ENCODE measurements at regions not wholly inside any gene's neighbourhood (a gene's known extent, or its start where the extent isn't known, plus 50 kb on each side); places are given as distances from the start of the nearest gene placed in this dataset.
"Not testable (repeated sequence)": the region's sequence is repeated elsewhere in the genome, so short reads cannot be mapped to it uniquely, and the experiment has no call there.

GRCh38 chr9:20237686-20238085, 384.6 kb downstream of the MLLT3 start:
- DNase-seq, result no peak

- DNase-seq, result no peak
Measured at GRCh38 chr9:20236676-20237075, 385.6 kb downstream of the MLLT3 start.

GRCh38 chr9:20235206-20235605, 387.1 kb downstream of the MLLT3 start:
- not testable (repeated sequence) for DNase-seq

- DNase-seq, result no peak
Measured at GRCh38 chr9:20228096-20228495, 394.2 kb downstream of the MLLT3 start.

- DNase-seq, result no peak
Measured at GRCh38 chr9:20227166-20227874, 395.0 kb downstream of the MLLT3 start.

GRCh38 chr9:20226345-20226744, 396.0 kb downstream of the MLLT3 start:
- no peak for DNase-seq

GRCh38 chr9:20225826-20226225, 396.5 kb downstream of the MLLT3 start:
- no peak for DNase-seq

- DNase-seq, result peak in 1 of 2 experiments; percentile 6
Measured at GRCh38 chr9:20224756-20225155, 397.5 kb downstream of the MLLT3 start.

- no peak for DNase-seq
Measured at GRCh38 chr9:20220286-20220685, 402.0 kb downstream of the MLLT3 start.

- DNase-seq, result no peak
Measured at GRCh38 chr9:20219437-20219836, 402.9 kb downstream of the MLLT3 start.

- no peak for DNase-seq
Measured at GRCh38 chr9:20217596-20217995, 404.7 kb downstream of the MLLT3 start.

GRCh38 chr9:20216438-20216837, 405.9 kb downstream of the MLLT3 start:
- no peak for DNase-seq

- no peak for DNase-seq
Measured at GRCh38 chr9:20215552-20215951, 406.7 kb downstream of the MLLT3 start.

GRCh38 chr9:20212806-20213205, 409.5 kb downstream of the MLLT3 start:
- no peak for DNase-seq

- no peak for DNase-seq
Measured at GRCh38 chr9:20209391-20210340, 412.6 kb downstream of the MLLT3 start.

GRCh38 chr9:20208961-20209371, 413.3 kb downstream of the MLLT3 start:
- DNase-seq, result no peak

- no peak for DNase-seq
Measured at GRCh38 chr9:20208226-20208625, 414.1 kb downstream of the MLLT3 start.

GRCh38 chr9:20207176-20207575, 415.1 kb downstream of the MLLT3 start:
- DNase-seq, result no peak

- DNase-seq, result no peak
Measured at GRCh38 chr9:20205821-20206220, 416.5 kb downstream of the MLLT3 start.

- no peak for DNase-seq
Measured at GRCh38 chr9:20200991-20201431, 412.2 kb upstream of the SLC24A2 start.

GRCh38 chr9:20200581-20200980, 411.7 kb upstream of the SLC24A2 start:
- no peak for DNase-seq

- DNase-seq, result no peak
Measured at GRCh38 chr9:20199111-20199510, 410.3 kb upstream of the SLC24A2 start.

GRCh38 chr9:20197976-20198685, 409.3 kb upstream of the SLC24A2 start:
- DNase-seq, result no peak

Data from Kasumi-1 (cell line).